ENCODE measurements at regions not wholly inside any gene's neighbourhood (a gene's known extent, or its start where the extent isn't known, plus 50 kb on each side); places are given as distances from the start of the nearest gene placed in this dataset.

DNA sequence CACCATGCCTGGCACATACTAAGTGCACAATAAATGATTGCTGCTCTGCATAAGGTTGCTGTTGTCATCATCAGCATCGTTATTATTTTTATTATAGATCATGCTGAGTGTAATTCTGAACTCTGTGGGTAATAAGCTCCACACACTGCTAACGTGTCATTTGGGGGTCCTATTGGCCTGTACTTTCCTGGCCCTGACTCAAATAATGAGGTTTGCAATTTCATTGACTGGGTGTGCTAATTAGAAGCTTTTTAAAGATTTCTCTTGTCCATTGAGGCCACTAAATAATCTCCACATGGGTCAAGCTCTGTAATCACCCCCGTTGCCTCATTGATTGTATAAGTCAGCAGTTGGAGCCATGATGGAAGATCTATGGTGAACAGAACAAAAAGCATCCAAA lies 320.8 kb upstream of the TMPO start:
- no peak for TF ChIP-seq PPARD (CRISPR knock-in tag; IDR thresholded peaks at IDR 0.05)
- TF ChIP-seq SRF (CRISPR knock-in tag; IDR thresholded peaks at IDR 0.05) = no peak
- no peak for TF ChIP-seq CHD1 (IDR thresholded peaks at IDR 0.05; ENCODE audit: low read length)
- TF ChIP-seq, protein P1, sequence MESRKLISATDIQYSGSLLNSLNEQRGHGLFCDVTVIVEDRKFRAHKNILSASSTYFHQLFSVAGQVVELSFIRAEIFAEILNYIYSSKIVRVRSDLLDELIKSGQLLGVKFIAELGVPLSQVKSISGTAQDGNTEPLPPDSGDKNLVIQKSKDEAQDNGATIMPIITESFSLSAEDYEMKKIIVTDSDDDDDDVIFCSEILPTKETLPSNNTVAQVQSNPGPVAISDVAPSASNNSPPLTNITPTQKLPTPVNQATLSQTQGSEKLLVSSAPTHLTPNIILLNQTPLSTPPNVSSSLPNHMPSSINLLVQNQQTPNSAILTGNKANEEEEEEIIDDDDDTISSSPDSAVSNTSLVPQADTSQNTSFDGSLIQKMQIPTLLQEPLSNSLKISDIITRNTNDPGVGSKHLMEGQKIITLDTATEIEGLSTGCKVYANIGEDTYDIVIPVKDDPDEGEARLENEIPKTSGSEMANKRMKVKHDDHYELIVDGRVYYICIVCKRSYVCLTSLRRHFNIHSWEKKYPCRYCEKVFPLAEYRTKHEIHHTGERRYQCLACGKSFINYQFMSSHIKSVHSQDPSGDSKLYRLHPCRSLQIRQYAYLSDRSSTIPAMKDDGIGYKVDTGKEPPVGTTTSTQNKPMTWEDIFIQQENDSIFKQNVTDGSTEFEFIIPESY (CRISPR knock-in tag; IDR thresholded peaks at IDR 0.05) = no peak
- TF ChIP-seq, protein P2, sequence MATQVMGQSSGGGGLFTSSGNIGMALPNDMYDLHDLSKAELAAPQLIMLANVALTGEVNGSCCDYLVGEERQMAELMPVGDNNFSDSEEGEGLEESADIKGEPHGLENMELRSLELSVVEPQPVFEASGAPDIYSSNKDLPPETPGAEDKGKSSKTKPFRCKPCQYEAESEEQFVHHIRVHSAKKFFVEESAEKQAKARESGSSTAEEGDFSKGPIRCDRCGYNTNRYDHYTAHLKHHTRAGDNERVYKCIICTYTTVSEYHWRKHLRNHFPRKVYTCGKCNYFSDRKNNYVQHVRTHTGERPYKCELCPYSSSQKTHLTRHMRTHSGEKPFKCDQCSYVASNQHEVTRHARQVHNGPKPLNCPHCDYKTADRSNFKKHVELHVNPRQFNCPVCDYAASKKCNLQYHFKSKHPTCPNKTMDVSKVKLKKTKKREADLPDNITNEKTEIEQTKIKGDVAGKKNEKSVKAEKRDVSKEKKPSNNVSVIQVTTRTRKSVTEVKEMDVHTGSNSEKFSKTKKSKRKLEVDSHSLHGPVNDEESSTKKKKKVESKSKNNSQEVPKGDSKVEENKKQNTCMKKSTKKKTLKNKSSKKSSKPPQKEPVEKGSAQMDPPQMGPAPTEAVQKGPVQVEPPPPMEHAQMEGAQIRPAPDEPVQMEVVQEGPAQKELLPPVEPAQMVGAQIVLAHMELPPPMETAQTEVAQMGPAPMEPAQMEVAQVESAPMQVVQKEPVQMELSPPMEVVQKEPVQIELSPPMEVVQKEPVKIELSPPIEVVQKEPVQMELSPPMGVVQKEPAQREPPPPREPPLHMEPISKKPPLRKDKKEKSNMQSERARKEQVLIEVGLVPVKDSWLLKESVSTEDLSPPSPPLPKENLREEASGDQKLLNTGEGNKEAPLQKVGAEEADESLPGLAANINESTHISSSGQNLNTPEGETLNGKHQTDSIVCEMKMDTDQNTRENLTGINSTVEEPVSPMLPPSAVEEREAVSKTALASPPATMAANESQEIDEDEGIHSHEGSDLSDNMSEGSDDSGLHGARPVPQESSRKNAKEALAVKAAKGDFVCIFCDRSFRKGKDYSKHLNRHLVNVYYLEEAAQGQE (IDR thresholded peaks at IDR 0.05; ENCODE audit: borderline replicate concordance) = no peak
- TF ChIP-seq, protein P2 (CRISPR knock-in tag; IDR thresholded peaks at IDR 0.05; ENCODE audit: low read depth) = no peak

Measured in K562 (cell line).